Left cardiac atrium (tissue), 4 donors: ENCODE measurements at regions not wholly inside any gene's neighbourhood (a gene's known extent, or its start where the extent isn't known, plus 50 kb on each side); places are given as distances from the start of the nearest gene placed in this dataset.
"Not testable (repeated sequence)": the region's sequence is repeated elsewhere in the genome, so short reads cannot be mapped to it uniquely, and the experiment has no call there.

Experiments
- ATAC-seq, 2 donors: fragments of 200-7000 bp; cut with Tn5 transposase; one replicate each; pipeline ENCODE4 v1.9.1; 2020; ENCODE audit warnings: mild to moderate bottlenecking in 2 of 2, moderate library complexity in 2 of 2
- DNase-seq: peaks from one replicate; pipeline ENCODE4 v3.0.0-alpha.2; 2020
- intact Hi-C, 2 donors: fragments of 100-400 bp; cut with DNase I; formaldehyde crosslinking; loops; one replicate each; pipeline versions ENCODE4 v1.14.1 to v1.15.1; 2022 to 2023
- donor health status: DM: no; HTN: yes; CAD: no.
- donor health status: DM: no; HTN: yes; CAD: no; lungs with severe emphysema.
- donor health status: DM: yes; HTN: yes; CAD: no.
- donor health status: Dilated cardiomyopathy.

- ATAC-seq (no peak), DNase-seq (no peak)
- intact Hi-C loops: no loop called here
Measured at GRCh38 chr17:52721910-52722309, 563.4 kb upstream of the CA10 start.

GRCh38 chr17:52710363-52710901 is 551.9 kb upstream of the CA10 start:
- no peak for DNase-seq
- no peak for ATAC-seq
- intact Hi-C loops: no loop called here

GRCh38 chr17:52709724-52710123 is 551.2 kb upstream of the CA10 start:
- ATAC-seq: no peak
- intact Hi-C loops: no loop called here
- no peak for DNase-seq

GRCh38 chr17:52696362-52696761 is 537.8 kb upstream of the CA10 start:
- DNase-seq (no peak), ATAC-seq (no peak)
- intact Hi-C loops: no loop called here

GRCh38 chr17:52686140-52686539 is 527.6 kb upstream of the CA10 start:
- intact Hi-C loops: no loop called here

GRCh38 chr17:52681480-52681879 is 523.0 kb upstream of the CA10 start:
- DNase-seq (no peak), ATAC-seq (no peak)

More at GRCh38 chr17:52686140-52686539, 527.6 kb upstream of the CA10 start:
- no peak for ATAC-seq
- no peak for DNase-seq

GRCh38 chr17:52678211-52678610 is 519.7 kb upstream of the CA10 start:
- DNase-seq (no peak), ATAC-seq (no peak)
- intact Hi-C loops: no loop called here

More at GRCh38 chr17:52681480-52681879, 523.0 kb upstream of the CA10 start:
- intact Hi-C loops: no loop called here

- intact Hi-C loops: no loop called here
- DNase-seq (no peak), ATAC-seq (no peak)
Measured at GRCh38 chr17:52674686-52675085, 516.2 kb upstream of the CA10 start.

- DNase-seq: no peak
- intact Hi-C loops: no loop called here
- ATAC-seq: no peak
Measured at GRCh38 chr17:52673791-52674190, 515.3 kb upstream of the CA10 start.

GRCh38 chr17:52666264-52666663 is 507.8 kb upstream of the CA10 start:
- ATAC-seq (no peak), DNase-seq (no peak)
- intact Hi-C loops: no loop called here

- intact Hi-C loops: no loop called here
- DNase-seq: no peak
- no peak for ATAC-seq
Measured at GRCh38 chr17:52660692-52661091, 502.2 kb upstream of the CA10 start.

- ATAC-seq (no peak), DNase-seq (no peak)
- intact Hi-C loops: no loop called here
Measured at GRCh38 chr17:52653014-52653413, 494.5 kb upstream of the CA10 start.

GRCh38 chr17:52648995-52649394 is 490.5 kb upstream of the CA10 start:
- DNase-seq (no peak), ATAC-seq (no peak)
- intact Hi-C loops: no loop called here

GRCh38 chr17:52647411-52647810 is 488.9 kb upstream of the CA10 start:
- DNase-seq (no peak), ATAC-seq (no peak)
- intact Hi-C loops: no loop called here

- ATAC-seq (no peak), DNase-seq (no peak)
- intact Hi-C loops: no loop called here
Measured at GRCh38 chr17:52636443-52636842, 477.9 kb upstream of the CA10 start.

GRCh38 chr17:52606590-52606989 is 448.1 kb upstream of the CA10 start:
- no peak for ATAC-seq
- no peak for DNase-seq
- intact Hi-C loops: no loop called here

- DNase-seq: no peak
- intact Hi-C loops: no loop called here
Measured at GRCh38 chr17:52606098-52606497, 447.6 kb upstream of the CA10 start.

GRCh38 chr17:52604105-52604504 is 445.6 kb upstream of the CA10 start:
- no peak for DNase-seq
- intact Hi-C loops: no loop called here
- ATAC-seq: no peak

More at GRCh38 chr17:52606098-52606497, 447.6 kb upstream of the CA10 start:
- no peak for ATAC-seq

- ATAC-seq, intact Hi-C loops, DNase-seq: not testable (repeated sequence)
Measured at GRCh38 chr17:52597452-52598215, 439.1 kb upstream of the CA10 start.

GRCh38 chr17:52594516-52594915 is 436.0 kb upstream of the CA10 start:
- ATAC-seq (no peak), DNase-seq (no peak)
- intact Hi-C loops: no loop called here

- no peak for ATAC-seq
- intact Hi-C loops: no loop called here
- no peak for DNase-seq
Measured at GRCh38 chr17:52546990-52547389, 388.5 kb upstream of the CA10 start.
